H1 (cell line): ENCODE measurements at regions not wholly inside any gene's neighbourhood (a gene's known extent, or its start where the extent isn't known, plus 50 kb on each side); places are given as distances from the start of the nearest gene placed in this dataset.
A peak's percentile ranks its signal among the peaks of the same experiment; 100 is the strongest.

Experiments
- CTCF ChIA-PET: fragments of 300-600 bp; sonication (Branson Sonifier 250); formaldehyde crosslinking; loops from one replicate; lab custom pipeline; 2021; ENCODE audit not compliant: partially characterized antibody; lab: Charles Lee
- POLR2A ChIA-PET: fragments of 300-600 bp; sonication (Branson Sonifier 250); formaldehyde crosslinking; loops from one replicate; lab custom pipeline; 2021; ENCODE audit warnings: inconsistent platforms; ENCODE audit not compliant: partially characterized antibody; lab: Charles Lee
- DNase-seq, 2 experiments: peaks; one replicate each; pipeline versions ENCODE4 v3.0.0 to v3.0.0-alpha.2; 2010 to 2022; ENCODE audit warnings: low spot score in 2 of 2, low read depth in 1 of 2, mixed read lengths in 1 of 2
- FAIRE-seq: peaks from 2 replicates; lab custom pipeline; 2011; peaks lifted over from hg19 to GRCh38; lab: Jason Lieb, UNC
- H2AFZ ChIP-seq: 2 replicates; pipeline ENCODE4 v1.8.1; 2012; ENCODE audit warnings: low read length, inconsistent platforms
- H2AK5ac ChIP-seq: 2 replicates; pipeline ENCODE4 v1.6.1; 2013; ENCODE audit warnings: low read depth, low read length
- H2BK120ac ChIP-seq: replicated peaks from 2 replicates; pipeline ENCODE3; 2013; ENCODE audit warnings: low read depth, low read length, inconsistent platforms
- H2BK12ac ChIP-seq: 2 replicates; pipeline ENCODE4 v1.6.1; 2013; ENCODE audit warnings: low read depth, low read length
- H2BK15ac ChIP-seq: 2 replicates; pipeline ENCODE4 v1.6.1; 2013; ENCODE audit warnings: low read length
- H2BK20ac ChIP-seq: 2 replicates; pipeline ENCODE4 v1.6.1; 2013; ENCODE audit warnings: low read length
- H2BK5ac ChIP-seq: 2 replicates; pipeline ENCODE4 v1.6.1; 2013; ENCODE audit warnings: low read depth, low read length
- H3K14ac ChIP-seq: 2 replicates; pipeline ENCODE4 v1.6.1; 2013; ENCODE audit warnings: inconsistent platforms; ENCODE audit not compliant: insufficient read length
- H3K18ac ChIP-seq: 2 replicates; pipeline ENCODE4 v1.6.1; 2013; ENCODE audit warnings: low read length; ENCODE audit errors: extremely low read depth
- H3K23ac ChIP-seq: 2 replicates; pipeline ENCODE4 v1.6.1; 2013; ENCODE audit warnings: inconsistent platforms; ENCODE audit not compliant: insufficient read length
- H3K23me2 ChIP-seq: 2 replicates; pipeline ENCODE4 v1.6.1; 2013; ENCODE audit warnings: low read depth, low read length
- H3K27ac ChIP-seq: 2 replicates; pipeline ENCODE4 v1.6.1; 2011; ENCODE audit warnings: low read depth, low read length, inconsistent platforms
- H3K27me3 ChIP-seq, 4 experiments: replicated peaks in 1 of 4; 1 replicate in 1 of 4; 2 replicates in 3 of 4; pipeline versions ENCODE4 v1.6.1 to v1.8.1; 2011 to 2013; ENCODE audit warnings: low read length in 3 of 4, mild to moderate bottlenecking in 3 of 4, inconsistent platforms in 2 of 4, mixed read lengths in 2 of 4, moderate library complexity in 1 of 4; ENCODE audit not compliant: control insufficient read depth in 3 of 4, insufficient read depth in 3 of 4; ENCODE audit errors: extremely low read depth in 1 of 4
- H3K36me3 ChIP-seq, 4 experiments: 2 replicates each; pipeline versions ENCODE4 v1.6.1 to v1.8.1; 2011 to 2013; ENCODE audit warnings: mild to moderate bottlenecking in 4 of 4, low read length in 3 of 4, moderate library complexity in 2 of 4, control low read depth in 1 of 4, inconsistent platforms in 1 of 4; ENCODE audit not compliant: insufficient read depth in 4 of 4, control insufficient read depth in 2 of 4
- H3K4ac ChIP-seq: replicated peaks from 2 replicates; pipeline ENCODE3; 2013; ENCODE audit warnings: low read length, low read depth, mixed read lengths, inconsistent platforms; ENCODE audit not compliant: insufficient read length
- H3K4me1 ChIP-seq, 4 experiments: replicated peaks in 1 of 4; 1 replicate in 1 of 4; 2 replicates in 3 of 4; pipeline versions ENCODE4 v1.6.1 to v1.8.1; 2011 to 2013; ENCODE audit warnings: low read length in 3 of 4, inconsistent platforms in 2 of 4, mixed read lengths in 1 of 4; ENCODE audit not compliant: insufficient read depth in 4 of 4, control insufficient read depth in 3 of 4
- H3K4me2 ChIP-seq, 2 experiments: 2 replicates each; pipeline versions ENCODE4 v1.6.1 to v1.8.1; 2011 to 2013; ENCODE audit warnings: low read depth in 2 of 2, low read length in 2 of 2, control low read depth in 1 of 2, inconsistent platforms in 1 of 2, mild to moderate bottlenecking in 1 of 2; ENCODE audit not compliant: insufficient read depth in 1 of 2
- H3K4me3 ChIP-seq, 4 experiments: fragments of 200-600, 300-600 bp in 1 of 4; sonication (generic), shearing (Covaris generic), sonication (Bioruptor Twin) in 1 of 4; 2 replicates each; pipeline versions ENCODE4 v1.5.1 to v1.8.1; 2011 to 2016; ENCODE audit warnings: low read length in 4 of 4, low read depth in 3 of 4, control low read depth in 2 of 4, inconsistent platforms in 2 of 4, mild to moderate bottlenecking in 2 of 4, mixed read lengths in 1 of 4, moderate library complexity in 1 of 4; ENCODE audit not compliant: insufficient read depth in 2 of 4; ENCODE audit errors: extremely low read depth in 1 of 4
- H3K56ac ChIP-seq: replicated peaks from 2 replicates; pipeline ENCODE3; 2013; ENCODE audit warnings: low read depth, mild to moderate bottlenecking, mixed read lengths, low read length, inconsistent platforms; ENCODE audit not compliant: insufficient read length
- H3K79me1 ChIP-seq: 2 replicates; pipeline ENCODE4 v1.6.1; 2013; ENCODE audit warnings: low read depth, low read length, control low read depth
- H3K79me2 ChIP-seq, 2 experiments: 2 replicates each; pipeline versions ENCODE4 v1.6.1 to v1.8.1; 2012 to 2013; ENCODE audit warnings: low read length in 2 of 2, mild to moderate bottlenecking in 2 of 2, inconsistent platforms in 1 of 2; ENCODE audit not compliant: insufficient read depth in 2 of 2, control insufficient read depth in 1 of 2
- H3K9ac ChIP-seq, 4 experiments: replicated peaks in 1 of 4; 1 replicate in 1 of 4; 2 replicates in 3 of 4; pipeline versions ENCODE4 v1.6.1 to v1.8.1; 2011 to 2013; ENCODE audit warnings: low read depth in 3 of 4, low read length in 3 of 4, control low read depth in 2 of 4, mild to moderate bottlenecking in 2 of 4, moderate library complexity in 2 of 4, inconsistent platforms in 1 of 4; ENCODE audit errors: extremely low read depth in 1 of 4
- H3K9me3 ChIP-seq, 2 experiments: 2 replicates each; pipeline versions ENCODE4 v1.6.1 to v1.8.1; 2012 to 2013; ENCODE audit warnings: mild to moderate bottlenecking in 2 of 2, moderate library complexity in 2 of 2, control low read depth in 1 of 2, inconsistent platforms in 1 of 2, low read depth in 1 of 2, low read length in 1 of 2, mixed read lengths in 1 of 2; ENCODE audit not compliant: insufficient read depth in 2 of 2
- H4K20me1 ChIP-seq, 2 experiments: replicated peaks in 1 of 2; 2 replicates each; pipeline versions ENCODE3 to v1.8.1; 2011 to 2013; ENCODE audit warnings: inconsistent platforms in 2 of 2, low read length in 2 of 2, mild to moderate bottlenecking in 1 of 2; ENCODE audit not compliant: insufficient read depth in 2 of 2, control insufficient read depth in 1 of 2
- H4K5ac ChIP-seq: 2 replicates; pipeline ENCODE4 v1.6.1; 2013; ENCODE audit warnings: low read length, low read depth, mixed read lengths, inconsistent platforms; ENCODE audit not compliant: insufficient read length
- H4K8ac ChIP-seq: 2 replicates; pipeline ENCODE4 v1.8.0; 2013; ENCODE audit warnings: mild to moderate bottlenecking, moderate library complexity, low read length, inconsistent platforms; ENCODE audit not compliant: insufficient read depth; ENCODE audit errors: extremely low read depth
- H4K91ac ChIP-seq: replicated peaks from 2 replicates; pipeline ENCODE3; 2013; ENCODE audit warnings: low read length, mixed read lengths, inconsistent platforms; ENCODE audit not compliant: insufficient read length
- ASH2L ChIP-seq: fragments of 200-600, 300-600 bp; sonication (generic); IDR thresholded peaks from one replicate; pipeline ENCODE4 v1.7.1; 2017; ENCODE audit warnings: low read length
- ATF3 ChIP-seq: IDR thresholded peaks from 2 replicates; pipeline ENCODE4 v1.6.1; 2011; ENCODE audit warnings: low read depth, mild to moderate bottlenecking, low read length; ENCODE audit not compliant: insufficient read depth
- CHD1 ChIP-seq: IDR thresholded peaks from 2 replicates; pipeline ENCODE4 v1.6.1; 2012; ENCODE audit warnings: low read depth, low read length, improper control_type of control experiment
- E2F6 ChIP-seq: IDR thresholded peaks from 2 replicates; pipeline ENCODE4 v1.6.1; 2012; ENCODE audit warnings: inconsistent platforms
- KDM4A ChIP-seq: IDR thresholded peaks from one replicate; pipeline ENCODE4 v1.7.1; 2012; ENCODE audit warnings: low read depth, mild to moderate bottlenecking, moderate library complexity, low read length, inconsistent platforms; ENCODE audit not compliant: severe bottlenecking
- PHF8 ChIP-seq: fragments of 200-600 bp; sonication (generic); conservative IDR thresholded peaks from 2 replicates; pipeline ENCODE4 v1.7.1; 2012; ENCODE audit warnings: low read depth, mild to moderate bottlenecking, inconsistent platforms, low read length, moderate library complexity
- SIN3A ChIP-seq, 2 experiments: IDR thresholded peaks in 1 of 2; conservative IDR thresholded peaks in 1 of 2; 2 replicates each; pipeline ENCODE4 v1.6.1; 2011 to 2012; ENCODE audit warnings: low read length in 2 of 2, improper control_type of control experiment in 1 of 2, low read depth in 1 of 2, mild to moderate bottlenecking in 1 of 2
- SIX5 ChIP-seq: IDR thresholded peaks from 2 replicates; pipeline ENCODE4 v1.6.1; 2011; ENCODE audit warnings: mild to moderate bottlenecking, low read depth, low read length
- SUZ12 ChIP-seq: fragments of 200-600 bp; sonication (generic); IDR thresholded peaks from 2 replicates; pipeline ENCODE4 v1.6.1; 2012; ENCODE audit warnings: mild to moderate bottlenecking, inconsistent platforms, low read length, moderate library complexity, mixed read lengths
- TAF7 ChIP-seq: optimal IDR thresholded peaks from 2 replicates; pipeline ENCODE3; 2011; ENCODE audit warnings: low read depth, mild to moderate bottlenecking, inconsistent platforms, low read length, moderate library complexity, borderline replicate concordance
- TBP ChIP-seq: IDR thresholded peaks from 2 replicates; pipeline ENCODE4 v1.6.1; 2011; ENCODE audit warnings: low read depth, low read length, improper control_type of control experiment
- TCF12 ChIP-seq: IDR thresholded peaks from 2 replicates; pipeline ENCODE4 v1.6.1; 2011; ENCODE audit warnings: low read depth, mild to moderate bottlenecking, low read length
- TEAD4 ChIP-seq: IDR thresholded peaks from 2 replicates; pipeline ENCODE4 v1.6.1; 2012; ENCODE audit warnings: low read depth, low read length, inconsistent platforms, mixed read lengths
- WGBS, 2 experiments: shearing (Covaris generic) in 1 of 2; methylation state at CpG; one replicate each; pipeline versions ENCODE4 v1.1.6 to v1.1.7; 2013 to 2015; ENCODE audit warnings: low lambda C conversion rate in 2 of 2, mixed read lengths in 2 of 2, inconsistent platforms in 1 of 2, low coverage in 1 of 2, missing lambda C conversion rate in 1 of 2; ENCODE audit not compliant: insufficient replicate concordance in 2 of 2, insufficient coverage in 1 of 2, insufficient read length in 1 of 2; ENCODE audit errors: extremely low coverage in 1 of 2, missing lambda C conversion rate in 1 of 2; 5-methylcytosine and 5-hydroxymethylcytosine counted together

GRCh38 chr1:106680776-106681344 lies 375.6 kb upstream of the PRMT6 start:
- Histone ChIP-seq H3K9me3 (no peaks in the 10 kb centered on the region), H2BK15ac (no peak overlapping the region), H2BK5ac (no peak overlapping the region), H3K14ac (no peak overlapping the region), H4K8ac (no peak overlapping the region), H3K36me3 (no peaks in the 10 kb centered on the region), H3K23me2 (no peaks in the 10 kb centered on the region), H3K79me2 (no peaks in the 10 kb centered on the region), H4K20me1 (no peaks in the 10 kb centered on the region), H3K18ac (no peak overlapping the region), H4K5ac (no peak overlapping the region), H3K23ac (no peak overlapping the region), H3K4me1 (peaks cover 0 to 3% (median 0%) of the 10 kb centered on the region in 4 experiments; a peak in 3 of 7 replicates), H4K91ac (no peak overlapping the region), H3K4ac (no peak overlapping the region), H3K79me1 (no peaks in the 10 kb centered on the region), H3K4me3 (no peak overlapping the region), H2AK5ac (no peak overlapping the region), H2BK20ac (no peak overlapping the region), H3K9ac (no peak overlapping the region), H3K56ac (no peak overlapping the region), H3K4me2 (no peak overlapping the region), H3K27me3 (no peaks in the 10 kb centered on the region), H2BK120ac (no peak overlapping the region), H2BK12ac (no peak overlapping the region), H3K27ac (no peak overlapping the region), H2AFZ (0 out of 2 replicates have a peak overlapping the region, but pooled peaks have one; percentile 57)
- CTCF ChIA-PET = no interaction called here
- FAIRE-seq = no peak
- POLR2A ChIA-PET = no interaction called here
- 66% methylated on average over 4 of the region's 4 CpGs; no CpG with 5 or more reads in 1 of the 2 experiments for WGBS, 2 experiments
- no peak for DNase-seq
- no peak for TF ChIP-seq PHF8
- TF ChIP-seq TAF7 = no peak
- no peak for TF ChIP-seq TBP
- TF ChIP-seq SIX5 = no peak
- no peak for TF ChIP-seq ASH2L
- no peak for TF ChIP-seq SIN3A (conservative IDR thresholded peaks at IDR 0.05 in 1 of 2, IDR thresholded peaks at IDR 0.05 in 1 of 2; ENCODE audit: low read depth in 1 of 2, low read length in 2 of 2)
- TF ChIP-seq CHD1 = no peak
- TF ChIP-seq SUZ12 = no peak
- no peak for TF ChIP-seq TEAD4
- no peak for TF ChIP-seq TCF12
- TF ChIP-seq KDM4A = no peak
- no peak for TF ChIP-seq E2F6
- no peak for TF ChIP-seq ATF3
